WERI-Rb-1 (cell line): ENCODE measurements at regions not wholly inside any gene's neighbourhood (a gene's known extent, or its start where the extent isn't known, plus 50 kb on each side); places are given as distances from the start of the nearest gene placed in this dataset.
"Not testable (repeated sequence)": the region's sequence is repeated elsewhere in the genome, so short reads cannot be mapped to it uniquely, and the experiment has no call there.

ENCODE experiments used
- DNase-seq: peaks from one replicate; pipeline ENCODE4 v3.0.0-alpha.2; 2020
- H3K27ac ChIP-seq: fragments of 250-450 bp; sonication (Bioruptor Pico); 2 replicates; pipeline ENCODE4 v1.5.1; 2020; ENCODE audit warnings: mild to moderate bottlenecking, moderate library complexity
- H3K27me3 ChIP-seq: fragments of 250-450 bp; sonication (Bioruptor Pico); 2 replicates; pipeline ENCODE4 v1.5.1; 2021; ENCODE audit warnings: mild to moderate bottlenecking, low read depth, moderate library complexity; ENCODE audit not compliant: insufficient read depth, severe bottlenecking
- H3K36me3 ChIP-seq: fragments of 250-450 bp; sonication (Bioruptor Pico); 2 replicates; pipeline ENCODE4 v1.5.1; 2020; ENCODE audit warnings: mild to moderate bottlenecking, moderate library complexity
- H3K4me3 ChIP-seq: 2 replicates; pipeline ENCODE4 v1.5.1; 2011; ENCODE audit warnings: low read depth, mild to moderate bottlenecking, control low read depth, low read length
- H3K9me3 ChIP-seq: fragments of 250-450 bp; sonication (Bioruptor Pico); 2 replicates; pipeline ENCODE4 v1.5.1; 2021; ENCODE audit warnings: mild to moderate bottlenecking, moderate library complexity; ENCODE audit not compliant: severe bottlenecking
- CTCF ChIP-seq: IDR thresholded peaks from 2 replicates; pipeline ENCODE4 v1.5.1; 2011; ENCODE audit warnings: low read depth, mild to moderate bottlenecking, control low read depth, inconsistent platforms, low read length

GRCh38 chr2:48092846-48093803 is 186.8 kb upstream of the FBXO11 start:
- H3K36me3 ChIP-seq, result peaks cover 3% of the 10 kb centered on the region; the same call in 1 of the 2 replicates
- no peak overlapping the region for H3K27ac ChIP-seq
- H3K9me3 ChIP-seq, result peaks cover 19% of the 10 kb centered on the region
- no peak for DNase-seq
- H3K4me3 ChIP-seq, result no peak overlapping the region
- no peaks in the 10 kb centered on the region for H3K27me3 ChIP-seq
- no peak for TF ChIP-seq CTCF

GRCh38 chr2:48096765-48097164 is 190.5 kb upstream of the FBXO11 start:
- not testable (repeated sequence) for H3K27ac ChIP-seq, H3K36me3 ChIP-seq, H3K4me3 ChIP-seq, H3K9me3 ChIP-seq, DNase-seq, H3K27me3 ChIP-seq

- Histone ChIP-seq H3K9me3 (peaks cover 2% of the 10 kb centered on the region), H3K4me3 (no peak overlapping the region), H3K36me3 (0 out of 2 replicates have a peak, but pooled peaks cover under 1% of the 10 kb centered on the region), H3K27ac (no peak overlapping the region), H3K27me3 (no peaks in the 10 kb centered on the region)
- TF ChIP-seq CTCF, result no peak
- no peak for DNase-seq
Measured at GRCh38 chr2:48098539-48098938, 192.2 kb upstream of the FBXO11 start.

GRCh38 chr2:48104418-48104817 is 198.1 kb upstream of the FBXO11 start:
- H3K27me3 ChIP-seq, result no peaks in the 10 kb centered on the region
- H3K36me3 ChIP-seq, result no peaks in the 10 kb centered on the region
- H3K4me3 ChIP-seq, result no peak overlapping the region
- DNase-seq, result no peak
- no peak for TF ChIP-seq CTCF
- H3K9me3 ChIP-seq, result no peaks in the 10 kb centered on the region
- H3K27ac ChIP-seq, result no peak overlapping the region

GRCh38 chr2:48105848-48106247 is 199.6 kb upstream of the FBXO11 start:
- no peak for DNase-seq
- H3K27ac ChIP-seq, result no peak overlapping the region

More at GRCh38 chr2:48105848-48106247, 199.6 kb upstream of the FBXO11 start:
- Histone ChIP-seq H3K4me3 (no peak overlapping the region), H3K27me3 (no peaks in the 10 kb centered on the region), H3K36me3 (no peaks in the 10 kb centered on the region), H3K9me3 (no peaks in the 10 kb centered on the region)
- no peak for TF ChIP-seq CTCF
